H1 (cell line): ENCODE measurements at regions not wholly inside any gene's neighbourhood (a gene's known extent, or its start where the extent isn't known, plus 50 kb on each side); places are given as distances from the start of the nearest gene placed in this dataset.

Experiments
- CREB1 ChIP-seq: IDR thresholded peaks from 2 replicates; pipeline ENCODE4 v1.6.1; 2012; ENCODE audit warnings: inconsistent platforms
- GTF2F1 ChIP-seq: IDR thresholded peaks from 2 replicates; pipeline ENCODE4 v1.6.1; 2012; ENCODE audit warnings: low read depth, low read length, improper control_type of control experiment, borderline replicate concordance
- JUND ChIP-seq: IDR thresholded peaks from 2 replicates; pipeline ENCODE4 v1.6.1; 2011; ENCODE audit warnings: mild to moderate bottlenecking, improper control_type of control experiment, low read length
- SP2 ChIP-seq: IDR thresholded peaks from 2 replicates; pipeline ENCODE4 v1.6.1; 2012; ENCODE audit warnings: mild to moderate bottlenecking, low read length, inconsistent platforms
- SUZ12 ChIP-seq: fragments of 200-600 bp; sonication (generic); IDR thresholded peaks from 2 replicates; pipeline ENCODE4 v1.6.1; 2012; ENCODE audit warnings: mild to moderate bottlenecking, inconsistent platforms, low read length, moderate library complexity, mixed read lengths

- TF ChIP-seq GTF2F1 = no peak
- TF ChIP-seq JUND = no peak
- TF ChIP-seq SP2 = no peak
- no peak for TF ChIP-seq SUZ12
- no peak for TF ChIP-seq CREB1
Observed at GRCh38 chr12:88390811-88391210, 189.5 kb downstream of the KITLG start (continued).
